A673 (cell line): ENCODE measurements at regions not wholly inside any gene's neighbourhood (a gene's known extent, or its start where the extent isn't known, plus 50 kb on each side); places are given as distances from the start of the nearest gene placed in this dataset.

Experiments
- EZH2 ChIP-seq: fragments of 200-600 bp; sonication (generic); IDR thresholded peaks from 2 replicates; pipeline ENCODE4 v1.6.1; 2017; ENCODE audit warnings: borderline replicate concordance, low read depth, mild to moderate bottlenecking, mixed read lengths, antibody characterized with exemption, low read length; ENCODE audit not compliant: poor library complexity, severe bottlenecking
- TF ChIP-seq, protein P1 (sequence below): fragments of 300-800, 200-600 bp; sonication (generic); conservative IDR thresholded peaks from 2 replicates; pipeline ENCODE4 v1.5.1; 2017; ENCODE audit warnings: low read depth, mild to moderate bottlenecking, antibody characterized with exemption, low read length, moderate library complexity, mixed read lengths

DNA sequence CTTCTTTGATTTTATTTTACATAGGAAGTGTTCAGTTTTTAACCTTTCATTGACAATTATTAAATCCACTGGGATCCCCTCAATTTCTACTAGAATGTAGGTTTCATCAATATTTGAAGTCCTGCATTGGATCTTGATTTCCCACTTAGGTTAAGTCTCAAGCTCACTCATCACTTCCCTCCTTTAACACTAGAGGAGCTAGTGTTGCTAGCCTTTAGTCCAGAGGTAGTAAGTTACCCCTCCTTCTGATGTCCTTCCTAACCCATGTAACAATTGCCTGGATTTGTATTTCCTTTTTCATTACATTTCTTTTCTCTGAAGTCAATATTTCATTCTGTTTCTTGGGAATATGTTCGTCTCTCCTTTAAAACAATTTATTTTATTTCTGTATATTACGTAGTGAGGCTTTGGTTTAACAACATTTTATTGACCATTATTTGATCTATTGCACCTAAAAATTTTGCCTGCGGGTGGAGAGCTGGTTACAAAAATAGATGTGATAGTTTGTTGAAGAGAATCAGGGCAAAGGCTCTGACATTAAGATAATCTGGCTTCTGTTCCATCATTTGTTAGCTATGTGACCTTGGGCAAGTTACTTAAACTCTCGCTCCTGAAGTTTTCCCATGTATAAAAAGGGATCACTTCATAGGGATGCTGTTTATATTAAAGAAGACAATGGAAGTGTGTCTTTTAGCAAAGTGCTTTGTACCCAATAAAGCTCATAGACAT is 833.0 kb downstream of the SLC4A3 start:
- TF ChIP-seq, protein P1, sequence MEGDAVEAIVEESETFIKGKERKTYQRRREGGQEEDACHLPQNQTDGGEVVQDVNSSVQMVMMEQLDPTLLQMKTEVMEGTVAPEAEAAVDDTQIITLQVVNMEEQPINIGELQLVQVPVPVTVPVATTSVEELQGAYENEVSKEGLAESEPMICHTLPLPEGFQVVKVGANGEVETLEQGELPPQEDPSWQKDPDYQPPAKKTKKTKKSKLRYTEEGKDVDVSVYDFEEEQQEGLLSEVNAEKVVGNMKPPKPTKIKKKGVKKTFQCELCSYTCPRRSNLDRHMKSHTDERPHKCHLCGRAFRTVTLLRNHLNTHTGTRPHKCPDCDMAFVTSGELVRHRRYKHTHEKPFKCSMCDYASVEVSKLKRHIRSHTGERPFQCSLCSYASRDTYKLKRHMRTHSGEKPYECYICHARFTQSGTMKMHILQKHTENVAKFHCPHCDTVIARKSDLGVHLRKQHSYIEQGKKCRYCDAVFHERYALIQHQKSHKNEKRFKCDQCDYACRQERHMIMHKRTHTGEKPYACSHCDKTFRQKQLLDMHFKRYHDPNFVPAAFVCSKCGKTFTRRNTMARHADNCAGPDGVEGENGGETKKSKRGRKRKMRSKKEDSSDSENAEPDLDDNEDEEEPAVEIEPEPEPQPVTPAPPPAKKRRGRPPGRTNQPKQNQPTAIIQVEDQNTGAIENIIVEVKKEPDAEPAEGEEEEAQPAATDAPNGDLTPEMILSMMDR, result peak; percentile 40; the same call in 1 of the 2 replicates
- TF ChIP-seq EZH2, result no peak
